Putamen (tissue), 1 donor: ENCODE measurements at regions not wholly inside any gene's neighbourhood (a gene's known extent, or its start where the extent isn't known, plus 50 kb on each side); places are given as distances from the start of the nearest gene placed in this dataset.

Experiments
- DNase-seq: peaks from one replicate; pipeline ENCODE4 v3.0.0-alpha.2; 2016; ENCODE audit warnings: low spot score

GRCh38 chr6:21648475-21649050 lies 55.0 kb downstream of the SOX4 start:
- DNase-seq, result no peak

DNA sequence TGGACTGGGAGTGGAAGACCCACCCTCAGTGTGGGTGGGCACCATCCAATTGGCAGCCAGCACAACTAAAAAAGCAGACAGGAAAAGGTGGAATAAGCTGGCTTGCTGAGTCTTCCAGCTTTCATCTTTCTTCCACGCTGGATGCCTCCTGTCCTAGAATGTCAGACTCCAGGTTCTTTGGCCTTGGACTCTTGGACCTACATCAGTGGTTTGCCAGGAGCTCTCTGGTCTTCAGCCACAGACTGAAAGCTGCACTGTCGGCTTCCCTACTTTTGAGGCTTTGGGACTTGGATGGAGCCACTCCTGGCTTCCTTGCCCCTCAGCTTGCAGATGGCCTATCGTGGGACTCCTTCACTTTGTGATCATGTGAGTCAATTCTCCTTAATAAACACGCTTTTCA lies 59.8 kb downstream of the SOX4 start:
- no peak for DNase-seq

- no peak for DNase-seq
Observed at GRCh38 chr6:21653905-21654304, 60.4 kb downstream of the SOX4 start.

DNA sequence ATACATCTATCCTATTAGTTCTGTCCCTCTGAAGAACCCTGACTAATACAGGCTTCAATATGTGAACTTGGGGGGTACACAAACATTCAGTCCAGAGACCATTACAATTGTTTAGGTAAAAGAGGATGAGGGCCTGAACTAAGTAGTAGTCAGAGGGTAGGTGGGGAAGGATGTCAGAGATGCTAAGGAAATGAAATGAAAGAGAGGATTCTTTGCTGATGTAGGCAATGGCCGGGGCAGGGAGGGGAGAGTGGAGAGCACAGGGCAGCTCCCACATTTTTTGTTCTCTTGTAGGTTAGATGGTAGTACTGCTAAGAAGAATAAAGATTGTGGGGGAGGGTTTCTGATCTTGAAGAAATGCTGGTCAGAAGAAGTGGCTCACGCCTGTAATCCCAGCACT lies 60.8 kb downstream of the SOX4 start:
- DNase-seq, result no peak

- no peak for DNase-seq
Observed at GRCh38 chr6:21663966-21664313, 70.4 kb downstream of the SOX4 start.

GRCh38 chr6:21664314-21665109 lies 71.0 kb downstream of the SOX4 start:
- peak; percentile 1 for DNase-seq

GRCh38 chr6:21665110-21665391 lies 71.5 kb downstream of the SOX4 start:
- no peak for DNase-seq

GRCh38 chr6:21665392-21666200 lies 72.0 kb downstream of the SOX4 start:
- no peak for DNase-seq

GRCh38 chr6:21666201-21666691 lies 72.7 kb downstream of the SOX4 start:
- DNase-seq, result no peak

- no peak for DNase-seq
Observed at GRCh38 chr6:21666853-21667681, 73.5 kb downstream of the SOX4 start.

- DNase-seq, result no peak
Observed at GRCh38 chr6:21668795-21669194, 75.2 kb downstream of the SOX4 start.

DNA sequence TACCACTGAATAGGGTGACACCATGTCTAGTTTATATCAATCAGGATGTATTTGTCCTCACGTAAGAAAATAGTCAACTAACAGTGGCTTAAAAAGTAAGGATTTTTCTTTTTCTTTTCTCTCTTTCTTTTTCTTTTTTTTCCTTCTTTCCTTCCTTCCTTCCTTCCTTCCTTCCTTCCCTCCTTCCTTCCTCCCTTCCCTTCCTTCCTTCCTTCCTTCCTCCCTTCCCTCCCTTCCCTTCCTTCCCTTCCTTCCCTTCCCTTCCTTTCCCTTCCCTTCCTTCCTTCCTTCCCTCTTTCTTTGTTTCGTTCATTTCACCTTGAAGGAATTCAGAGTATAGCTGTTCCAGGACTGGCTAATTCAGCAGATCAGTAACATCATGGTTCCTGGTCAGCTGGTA lies 83.2 kb downstream of the SOX4 start:
- DNase-seq, result no peak

- no peak for DNase-seq
Observed at GRCh38 chr6:21678990-21679389, 85.4 kb downstream of the SOX4 start.

DNA sequence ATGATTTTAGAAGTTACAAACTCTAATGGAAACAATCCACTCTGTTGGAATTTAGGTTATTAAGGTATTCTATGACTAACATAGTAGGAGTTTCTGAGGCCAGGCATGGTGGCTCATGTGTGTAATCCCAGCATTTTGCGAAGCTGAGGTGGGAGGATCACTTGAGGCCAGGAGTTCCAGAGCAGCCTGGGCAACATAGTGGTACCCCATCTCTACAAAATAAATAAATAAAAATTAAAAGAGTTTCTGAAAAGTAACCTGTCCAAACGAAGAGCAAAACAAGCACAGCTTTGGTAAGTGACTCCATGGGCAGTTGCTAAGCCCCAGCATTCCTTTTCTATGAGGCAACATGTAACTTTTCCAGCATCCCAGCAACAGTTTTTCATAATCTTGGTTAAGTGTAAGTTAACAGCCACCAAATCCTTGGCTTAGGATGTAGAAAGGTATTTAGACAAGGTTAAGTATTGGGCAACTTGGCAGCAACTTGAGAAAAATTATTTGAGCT lies 86.3 kb downstream of the SOX4 start:
- DNase-seq, result no peak

GRCh38 chr6:21680611-21681010 lies 87.1 kb downstream of the SOX4 start:
- DNase-seq, result no peak

DNA sequence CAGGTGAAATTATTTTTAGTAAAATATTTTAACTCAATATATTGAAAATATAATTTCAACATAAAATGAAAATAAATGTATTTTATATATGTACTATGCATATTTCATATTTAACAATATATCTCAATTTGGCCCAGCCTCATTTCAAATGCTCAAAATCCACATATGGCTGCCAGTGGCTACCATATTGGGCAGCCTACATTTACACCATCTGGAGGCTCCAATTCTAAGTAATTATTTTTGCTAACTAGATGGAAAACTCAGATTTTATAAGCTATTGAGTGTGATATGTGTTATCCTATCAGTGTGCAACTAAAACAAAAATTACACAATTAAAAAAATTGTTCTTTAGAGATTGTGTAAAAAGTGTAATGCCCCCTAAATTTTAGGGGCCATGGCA lies 96.9 kb downstream of the SOX4 start:
- no peak for DNase-seq

DNA sequence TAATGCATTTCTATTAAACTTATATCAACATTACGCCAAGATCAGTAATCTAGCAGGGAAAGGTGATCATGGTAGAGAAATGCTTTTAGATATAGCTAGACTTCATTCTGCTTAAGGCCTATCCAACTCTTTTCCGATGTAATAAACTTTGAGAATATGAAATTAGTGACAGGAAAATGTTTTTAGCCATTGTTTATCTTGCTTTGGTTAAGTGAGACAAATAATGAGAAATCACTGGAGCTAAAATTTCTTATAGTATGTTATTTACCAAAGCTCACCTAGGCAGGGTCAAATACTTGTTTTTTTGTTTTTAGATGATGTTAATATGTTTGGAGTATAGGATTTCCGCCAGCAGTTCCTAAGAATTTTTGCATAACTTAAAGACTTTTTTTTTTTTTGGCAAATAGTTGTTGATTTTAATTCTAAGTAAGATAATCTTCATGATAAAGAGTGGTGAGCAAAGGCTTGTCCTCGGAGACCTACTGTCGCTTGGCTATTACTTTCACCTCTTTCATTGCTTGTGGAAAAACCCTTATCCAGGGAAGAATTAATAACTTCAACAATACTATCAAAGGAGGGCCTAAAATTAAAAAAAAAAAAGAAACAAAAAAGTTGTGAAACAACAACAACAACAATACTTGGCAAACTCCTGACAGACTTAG lies 98.3 kb downstream of the SOX4 start:
- no peak for DNase-seq

- no peak for DNase-seq
Observed at GRCh38 chr6:21692721-21693120, 99.2 kb downstream of the SOX4 start.

GRCh38 chr6:21694168-21694567 lies 100.6 kb downstream of the SOX4 start:
- DNase-seq, result no peak

GRCh38 chr6:21707524-21708319 lies 114.2 kb downstream of the SOX4 start:
- no peak for DNase-seq

GRCh38 chr6:21708320-21708580 lies 114.7 kb downstream of the SOX4 start:
- no peak for DNase-seq
